ENCODE measurements at regions not wholly inside any gene's neighbourhood (a gene's known extent, or its start where the extent isn't known, plus 50 kb on each side); places are given as distances from the start of the nearest gene placed in this dataset.

DNA sequence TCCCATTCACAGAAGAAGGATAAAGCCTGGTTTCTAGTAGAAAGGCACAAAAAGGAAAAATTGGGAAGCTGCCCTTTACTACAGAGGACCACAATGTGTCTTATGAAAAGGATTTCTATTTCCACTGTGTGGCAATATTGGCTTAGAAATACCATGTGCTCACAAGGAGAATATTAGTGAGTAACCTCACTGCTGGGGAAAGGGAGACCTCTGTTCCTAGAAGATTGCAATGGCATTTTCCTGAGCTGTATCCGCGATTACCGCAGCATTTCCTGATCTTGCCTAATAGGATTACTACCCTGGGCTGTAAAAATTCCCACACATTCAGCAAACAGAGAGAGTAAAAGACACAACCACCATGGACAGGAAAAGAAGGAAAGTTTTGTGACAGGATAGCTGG lies 308.8 kb upstream of the TECRL start:
- no peak for DNase-seq
- Histone ChIP-seq H3K27ac (no peak overlapping the region), H3K27me3 (replicated peaks) (no peaks in the 10 kb centered on the region), H3K4me3 (ENCODE audit: low read depth, low read length) (no peak overlapping the region), H3K36me3 (replicated peaks) (no peaks in the 10 kb centered on the region)
- TF ChIP-seq, protein P1, sequence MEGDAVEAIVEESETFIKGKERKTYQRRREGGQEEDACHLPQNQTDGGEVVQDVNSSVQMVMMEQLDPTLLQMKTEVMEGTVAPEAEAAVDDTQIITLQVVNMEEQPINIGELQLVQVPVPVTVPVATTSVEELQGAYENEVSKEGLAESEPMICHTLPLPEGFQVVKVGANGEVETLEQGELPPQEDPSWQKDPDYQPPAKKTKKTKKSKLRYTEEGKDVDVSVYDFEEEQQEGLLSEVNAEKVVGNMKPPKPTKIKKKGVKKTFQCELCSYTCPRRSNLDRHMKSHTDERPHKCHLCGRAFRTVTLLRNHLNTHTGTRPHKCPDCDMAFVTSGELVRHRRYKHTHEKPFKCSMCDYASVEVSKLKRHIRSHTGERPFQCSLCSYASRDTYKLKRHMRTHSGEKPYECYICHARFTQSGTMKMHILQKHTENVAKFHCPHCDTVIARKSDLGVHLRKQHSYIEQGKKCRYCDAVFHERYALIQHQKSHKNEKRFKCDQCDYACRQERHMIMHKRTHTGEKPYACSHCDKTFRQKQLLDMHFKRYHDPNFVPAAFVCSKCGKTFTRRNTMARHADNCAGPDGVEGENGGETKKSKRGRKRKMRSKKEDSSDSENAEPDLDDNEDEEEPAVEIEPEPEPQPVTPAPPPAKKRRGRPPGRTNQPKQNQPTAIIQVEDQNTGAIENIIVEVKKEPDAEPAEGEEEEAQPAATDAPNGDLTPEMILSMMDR (IDR thresholded peaks at IDR 0.05; ENCODE audit: low read depth, low read length, missing control alignments), result no peak
- in situ Hi-C loops (cut with HindIII; ENCODE audit: low pct_ligation_motif_present, low sequenced_read_pairs), result no loop called here

DNA sequence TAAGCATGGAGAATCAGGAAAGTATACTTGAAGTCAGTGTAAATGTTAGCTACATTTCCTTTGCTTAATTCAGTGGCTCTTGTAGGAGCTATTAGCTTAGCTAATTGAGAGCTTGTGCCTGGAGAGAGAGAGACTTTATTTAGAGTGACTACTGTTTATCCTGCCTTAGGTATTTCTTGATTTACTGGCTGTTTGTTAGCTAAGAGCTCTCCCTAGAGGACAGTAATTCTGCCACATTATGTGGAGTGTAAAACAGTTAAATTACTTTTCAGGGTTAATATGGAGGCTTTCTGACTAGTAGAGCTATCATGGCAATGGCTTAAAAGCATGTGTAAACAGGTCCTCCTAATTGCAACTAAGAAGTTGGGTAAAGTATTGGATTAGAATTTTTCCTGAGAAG lies 306.5 kb upstream of the TECRL start:
- no peaks in the 10 kb centered on the region for H3K36me3 ChIP-seq (replicated peaks)
- TF ChIP-seq, protein P1 (IDR thresholded peaks at IDR 0.05; ENCODE audit: low read depth, low read length, missing control alignments), result no peak
- DNase-seq, result no peak
- H3K27me3 ChIP-seq (replicated peaks), result no peaks in the 10 kb centered on the region
- no peak overlapping the region for H3K27ac ChIP-seq
- H3K4me3 ChIP-seq (ENCODE audit: low read depth, low read length), result no peak overlapping the region
- in situ Hi-C loops (cut with HindIII; ENCODE audit: low pct_ligation_motif_present, low sequenced_read_pairs), result no loop called here

DNA sequence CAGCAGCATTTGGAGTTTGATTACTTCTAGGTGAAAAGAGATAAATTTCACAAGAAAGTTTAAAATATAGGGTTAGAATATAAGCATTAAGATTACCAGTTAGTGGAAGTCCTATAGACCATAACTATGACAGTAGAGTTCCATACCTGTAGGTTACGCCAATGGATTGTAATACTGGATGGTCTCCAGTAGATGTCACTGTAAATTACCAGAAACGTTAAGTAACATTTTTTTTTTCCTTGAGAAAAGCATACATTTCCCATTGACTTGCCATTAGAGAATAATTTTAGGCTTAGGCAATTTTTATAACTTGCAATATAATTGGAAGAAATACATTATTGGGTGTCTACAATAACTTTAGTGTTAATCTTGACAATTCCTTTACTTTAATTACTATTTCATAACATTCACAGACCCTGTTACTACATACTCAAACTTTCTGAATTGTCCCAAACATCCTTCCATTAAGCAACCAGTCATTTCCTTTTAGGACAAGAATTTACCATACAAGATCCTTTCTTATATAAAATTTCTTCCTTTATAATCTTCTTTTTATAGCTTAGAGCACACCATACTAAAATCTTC lies 304.1 kb upstream of the TECRL start:
- Histone ChIP-seq H3K27ac (no peak overlapping the region), H3K27me3 (replicated peaks) (no peaks in the 10 kb centered on the region), H3K4me3 (ENCODE audit: low read depth, low read length) (no peak overlapping the region), H3K36me3 (replicated peaks) (no peaks in the 10 kb centered on the region)
- DNase-seq, result peak; percentile 3
- in situ Hi-C loops (cut with HindIII; ENCODE audit: low pct_ligation_motif_present, low sequenced_read_pairs), result no loop called here
- TF ChIP-seq, protein P1 (IDR thresholded peaks at IDR 0.05; ENCODE audit: low read depth, low read length, missing control alignments), result peak; percentile 29

DNA sequence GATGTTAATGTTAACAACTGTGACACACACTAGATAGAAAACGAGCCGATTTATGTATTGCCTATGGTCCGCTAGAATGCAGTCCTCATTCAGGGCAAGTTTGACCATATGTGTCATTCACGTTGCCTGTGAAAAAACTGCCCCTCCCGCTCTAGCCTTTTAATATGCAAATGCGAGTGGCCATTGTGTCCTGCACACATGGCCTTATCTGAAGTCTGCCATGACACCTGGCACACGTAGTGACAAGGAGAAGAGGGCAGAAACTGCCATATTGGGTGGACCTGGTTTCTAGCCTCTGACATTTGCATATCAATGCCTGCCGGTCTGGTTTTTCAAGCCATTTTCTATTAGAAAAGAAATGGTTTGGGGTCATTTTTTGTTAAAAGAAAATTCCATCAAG lies 303.3 kb upstream of the TECRL start:
- Histone ChIP-seq H3K4me3 (ENCODE audit: low read depth, low read length) (no peak overlapping the region), H3K27me3 (replicated peaks) (no peaks in the 10 kb centered on the region), H3K36me3 (replicated peaks) (no peaks in the 10 kb centered on the region), H3K27ac (no peak overlapping the region)
- no peak for DNase-seq
- in situ Hi-C loops (cut with HindIII; ENCODE audit: low pct_ligation_motif_present, low sequenced_read_pairs), result no loop called here
- TF ChIP-seq, protein P1 (IDR thresholded peaks at IDR 0.05; ENCODE audit: low read depth, low read length, missing control alignments), result no peak

DNA sequence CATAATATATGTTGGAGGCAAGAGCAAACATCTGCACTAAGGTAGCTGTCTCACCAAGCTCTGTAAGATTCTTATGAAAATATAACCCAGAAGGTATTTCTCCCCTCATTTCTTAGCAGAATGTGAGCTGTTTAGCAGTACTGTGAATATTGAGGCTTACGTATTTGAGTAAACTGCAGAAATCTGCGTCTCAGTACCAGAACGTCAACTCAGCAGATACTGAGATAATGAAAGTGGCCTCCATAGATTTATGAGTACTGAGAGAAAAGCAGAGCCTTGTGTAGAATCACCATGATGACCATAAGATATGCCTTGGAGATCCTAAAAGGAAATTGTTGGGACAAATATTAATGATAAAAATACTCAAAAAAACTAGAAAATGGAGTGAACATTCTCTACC lies 296.7 kb upstream of the TECRL start:
- Histone ChIP-seq H3K36me3 (replicated peaks) (no peaks in the 10 kb centered on the region), H3K4me3 (ENCODE audit: low read depth, low read length) (no peak overlapping the region), H3K27me3 (replicated peaks) (no peaks in the 10 kb centered on the region), H3K27ac (no peak overlapping the region)
- TF ChIP-seq, protein P1 (IDR thresholded peaks at IDR 0.05; ENCODE audit: low read depth, low read length, missing control alignments), result no peak
- DNase-seq, result no peak
- in situ Hi-C loops (cut with HindIII; ENCODE audit: low pct_ligation_motif_present, low sequenced_read_pairs), result no loop called here

DNA sequence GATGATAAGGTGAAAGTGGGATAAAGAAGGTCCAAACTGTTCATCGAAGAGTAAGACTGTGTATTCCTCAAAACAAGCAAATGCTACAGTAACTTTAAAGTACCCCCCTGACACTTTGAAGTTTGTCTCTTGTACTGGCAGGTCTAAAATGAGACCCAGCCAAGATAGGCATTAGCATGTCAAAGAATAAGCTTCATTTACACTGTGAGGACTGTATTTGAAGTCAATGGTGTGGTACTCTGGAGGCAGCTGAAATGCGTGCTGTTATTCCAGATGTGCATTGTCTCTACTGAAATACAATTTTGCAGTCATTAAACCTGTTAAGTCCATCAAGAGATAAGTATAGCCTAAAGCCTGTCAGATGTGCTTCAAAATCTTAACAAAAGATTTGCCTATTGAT lies 288.9 kb upstream of the TECRL start:
- TF ChIP-seq, protein P1 (IDR thresholded peaks at IDR 0.05; ENCODE audit: low read depth, low read length, missing control alignments), result no peak
- in situ Hi-C loops (cut with HindIII; ENCODE audit: low pct_ligation_motif_present, low sequenced_read_pairs), result no loop called here
- H3K4me3 ChIP-seq (ENCODE audit: low read depth, low read length), result no peak overlapping the region

More for the DNA sequence above, 288.9 kb upstream of the TECRL start:
- no peak for DNase-seq
- Histone ChIP-seq H3K27ac (no peak overlapping the region), H3K36me3 (replicated peaks) (no peaks in the 10 kb centered on the region), H3K27me3 (replicated peaks) (no peaks in the 10 kb centered on the region)

Measured in brain microvascular endothelial cell (primary cell).